Posterior cingulate gyrus (tissue), 11 donors: ENCODE measurements at regions not wholly inside any gene's neighbourhood (a gene's known extent, or its start where the extent isn't known, plus 50 kb on each side); places are given as distances from the start of the nearest gene placed in this dataset.
A peak's percentile ranks its signal among the peaks of the same experiment; 100 is the strongest.

Source experiments
- DNase-seq, 10 donors: peaks; one replicate each; pipeline versions ENCODE4 v3.0.0 to v3.0.0-alpha.2; 2020 to 2021; ENCODE audit warnings: mixed read lengths in 3 of 10
- intact Hi-C: fragments of 100-400 bp; cut with DNase I; formaldehyde crosslinking; loops from one replicate; pipeline ENCODE4 v1.15.1; 2023

GRCh38 chr2:18912225-18912888 is 323.0 kb upstream of the NT5C1B start:
- intact Hi-C loops: no loop called here
- no peak for DNase-seq

GRCh38 chr2:18911416-18911815 is 322.0 kb upstream of the NT5C1B start:
- intact Hi-C loops: no loop called here
- DNase-seq: no peak

GRCh38 chr2:18910843-18911242 is 321.5 kb upstream of the NT5C1B start:
- intact Hi-C loops: no loop called here
- no peak for DNase-seq

GRCh38 chr2:18907937-18908336 is 318.6 kb upstream of the NT5C1B start:
- intact Hi-C loops: no loop called here
- no peak for DNase-seq

- intact Hi-C loops: no loop called here
- DNase-seq: no peak
These were observed 318.1 kb upstream of the NT5C1B start for GRCh38 chr2:18907508-18907907.

- no peak for DNase-seq
- intact Hi-C loops: no loop called here
These were observed 314.4 kb upstream of the NT5C1B start for GRCh38 chr2:18903750-18904149.

- intact Hi-C loops: no loop called here
- no peak for DNase-seq
These were observed 311.9 kb upstream of the NT5C1B start for GRCh38 chr2:18901242-18901641.

GRCh38 chr2:18900691-18901141 is 311.3 kb upstream of the NT5C1B start:
- no peak for DNase-seq
- intact Hi-C loops: no loop called here

- DNase-seq: no peak
- intact Hi-C loops: no loop called here
These were observed 310.4 kb upstream of the NT5C1B start for GRCh38 chr2:18899725-18900124.

- intact Hi-C loops: no loop called here
- DNase-seq: no peak
These were observed 308.9 kb upstream of the NT5C1B start for GRCh38 chr2:18898271-18898670.

- intact Hi-C loops: no loop called here
- DNase-seq: no peak
These were observed 306.9 kb upstream of the NT5C1B start for GRCh38 chr2:18896125-18896764.

GRCh38 chr2:18891600-18892345 is 302.4 kb upstream of the NT5C1B start:
- intact Hi-C loops: no loop called here
- no peak for DNase-seq

GRCh38 chr2:18889565-18890332 is 300.4 kb upstream of the NT5C1B start:
- intact Hi-C loops: no loop called here
- DNase-seq: peak in 4 of 10 donors; percentile 7 to 71 (median 13)

GRCh38 chr2:18885457-18885856 is 296.1 kb upstream of the NT5C1B start:
- intact Hi-C loops: no loop called here

GRCh38 chr2:18883616-18884456 is 294.5 kb upstream of the NT5C1B start:
- no peak for DNase-seq
- intact Hi-C loops: no loop called here

More at GRCh38 chr2:18885457-18885856, 296.1 kb upstream of the NT5C1B start:
- DNase-seq: no peak

GRCh38 chr2:18871430-18871829 is 282.1 kb upstream of the NT5C1B start:
- DNase-seq: no peak
- intact Hi-C loops: no loop called here

GRCh38 chr2:18870307-18870706 is 280.9 kb upstream of the NT5C1B start:
- no peak for DNase-seq
- intact Hi-C loops: no loop called here

- DNase-seq: no peak
- intact Hi-C loops: no loop called here
These were observed 272.6 kb upstream of the NT5C1B start for GRCh38 chr2:18861951-18862350.

GRCh38 chr2:18860179-18860578 is 270.8 kb upstream of the NT5C1B start:
- intact Hi-C loops: no loop called here
- DNase-seq: no peak

GRCh38 chr2:18856765-18857164 is 267.4 kb upstream of the NT5C1B start:
- DNase-seq: no peak
- intact Hi-C loops: no loop called here
